Calu3 (cell line): ENCODE measurements at regions not wholly inside any gene's neighbourhood (a gene's known extent, or its start where the extent isn't known, plus 50 kb on each side); places are given as distances from the start of the nearest gene placed in this dataset.

Experiments
- BruUV-seq: library from RNA; stranded (reverse); fragments of 400-500 nt; replicated peaks from 2 replicates; lab custom pipeline; 2021; lab: Mats Ljungman, UMichigan
- CTCF ChIA-PET: fragments of 300-600 bp; sonication (Branson Sonifier 250); formaldehyde crosslinking; loops from one replicate; lab custom pipeline; 2022; ENCODE audit warnings: antibody characterized with exemption; lab: Charles Lee
- DNase-seq: peaks from one replicate; pipeline ENCODE4 v3.0.0; 2022
- H3K27ac Mint-ChIP-seq: one replicate; pipeline ENCODE4 v1.8.0; 2022; ENCODE audit warnings: mixed read lengths; ENCODE audit not compliant: unreplicated experiment
- H3K27me3 Mint-ChIP-seq: one replicate; pipeline ENCODE4 v1.8.0; 2022; ENCODE audit warnings: mixed read lengths; ENCODE audit not compliant: unreplicated experiment
- H3K36me3 Mint-ChIP-seq: one replicate; pipeline ENCODE4 v1.8.0; 2022; ENCODE audit warnings: mild to moderate bottlenecking, moderate library complexity, mixed read lengths; ENCODE audit not compliant: insufficient read depth, unreplicated experiment
- H3K4me1 Mint-ChIP-seq: one replicate; pipeline ENCODE4 v1.8.0; 2022; ENCODE audit warnings: mild to moderate bottlenecking, low read depth, mixed read lengths; ENCODE audit not compliant: unreplicated experiment
- H3K4me3 Mint-ChIP-seq: one replicate; pipeline ENCODE4 v1.8.0; 2022; ENCODE audit warnings: mild to moderate bottlenecking, low read depth, moderate library complexity, mixed read lengths; ENCODE audit not compliant: unreplicated experiment
- H3K9me3 Mint-ChIP-seq: one replicate; pipeline ENCODE4 v1.8.0; 2022; ENCODE audit warnings: low read depth, mixed read lengths; ENCODE audit not compliant: unreplicated experiment
- CTCF ChIP-seq: fragments of 200-600 bp; IDR thresholded peaks from one replicate; pipeline ENCODE4 v1.8.0; 2022; ENCODE audit warnings: antibody characterized with exemption; ENCODE audit not compliant: unreplicated experiment
- intact Hi-C: fragments of 100-400 bp; cut with micrococcal nuclease; formaldehyde crosslinking; loops from one replicate; pipeline ENCODE4 v1.10.0; 2022; ENCODE audit not compliant: unreplicated experiment

- Mint-ChIP-seq H3K9me3 (no peaks in the 10 kb centered on the region), H3K27me3 (no peaks in the 10 kb centered on the region), H3K4me1 (no peaks in the 10 kb centered on the region), H3K36me3 (peaks cover 49% of the 10 kb centered on the region), H3K4me3 (no peak overlapping the region), H3K27ac (no peak overlapping the region)
- no TSS peak for BruUV-seq
- intact Hi-C loops, result no loop called here
- CTCF ChIA-PET, result no interaction called here
- no peak for TF ChIP-seq CTCF
- no peak for DNase-seq
Observed at GRCh38 chr9:92232190-92232589, 61.3 kb downstream of the IARS1 start.

DNA sequence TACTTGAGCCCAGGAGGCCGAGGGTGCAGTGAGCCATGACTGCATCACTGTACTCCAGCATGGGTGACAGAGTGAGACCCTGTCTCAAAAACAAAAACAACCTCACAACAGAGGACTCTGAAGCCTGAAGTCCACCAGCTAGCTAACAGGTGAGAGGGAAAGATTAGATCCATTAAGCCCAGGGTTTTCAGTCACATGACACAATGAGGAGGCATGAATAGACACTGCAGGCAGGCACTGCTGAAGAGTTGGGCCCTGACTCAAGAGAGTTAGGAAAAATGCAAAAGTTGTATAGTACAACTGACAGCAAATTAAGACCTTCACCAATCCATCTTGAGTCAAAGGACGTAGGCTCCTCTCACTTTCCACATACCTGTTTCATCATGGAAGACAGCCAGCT, 64.9 kb downstream of the IARS1 start:
- CTCF ChIA-PET, result no interaction called here

GRCh38 chr9:92224177-92224576, 69.3 kb downstream of the IARS1 start:
- no peak for TF ChIP-seq CTCF
- no peaks in the 10 kb centered on the region for H3K27me3 Mint-ChIP-seq
- BruUV-seq, result no TSS peak
- H3K4me1 Mint-ChIP-seq, result no peaks in the 10 kb centered on the region
- H3K4me3 Mint-ChIP-seq, result no peak overlapping the region
- intact Hi-C loops, result no loop called here
- no peak overlapping the region for H3K27ac Mint-ChIP-seq
- H3K36me3 Mint-ChIP-seq, result peaks cover 49% of the 10 kb centered on the region
- no peak for DNase-seq
- no peaks in the 10 kb centered on the region for H3K9me3 Mint-ChIP-seq
- CTCF ChIA-PET, result no interaction called here

More for the DNA sequence above, 64.9 kb downstream of the IARS1 start:
- TF ChIP-seq CTCF, result no peak
- H3K36me3 Mint-ChIP-seq, result peaks cover 38% of the 10 kb centered on the region
- no peak for DNase-seq
- intact Hi-C loops, result no loop called here
- H3K4me3 Mint-ChIP-seq, result no peak overlapping the region
- H3K27ac Mint-ChIP-seq, result no peak overlapping the region
- no peaks in the 10 kb centered on the region for H3K9me3 Mint-ChIP-seq
- H3K27me3 Mint-ChIP-seq, result no peaks in the 10 kb centered on the region
- no TSS peak for BruUV-seq
- H3K4me1 Mint-ChIP-seq, result no peaks in the 10 kb centered on the region

GRCh38 chr9:92223758-92224157, 69.7 kb downstream of the IARS1 start:
- H3K9me3 Mint-ChIP-seq, result no peaks in the 10 kb centered on the region
- H3K4me3 Mint-ChIP-seq, result no peak overlapping the region
- peaks cover 52% of the 10 kb centered on the region for H3K36me3 Mint-ChIP-seq
- BruUV-seq, result no TSS peak
- no peaks in the 10 kb centered on the region for H3K27me3 Mint-ChIP-seq
- no peak for DNase-seq
- H3K4me1 Mint-ChIP-seq, result no peaks in the 10 kb centered on the region
- H3K27ac Mint-ChIP-seq, result no peak overlapping the region
- intact Hi-C loops, result no loop called here
- CTCF ChIA-PET, result interaction anchor here (0.6 kb wide), 1 partner anchor 34 kb away, joined by 3 read pairs; no protein-coding TSS in a partner anchor
- no peak for TF ChIP-seq CTCF
